ENCODE measurements at regions not wholly inside any gene's neighbourhood (a gene's known extent, or its start where the extent isn't known, plus 50 kb on each side); places are given as distances from the start of the nearest gene placed in this dataset.
"Not testable (repeated sequence)": the region's sequence is repeated elsewhere in the genome, so short reads cannot be mapped to it uniquely, and the experiment has no call there.

GRCh38 chrX:122221810-122222209 is 962.3 kb upstream of the GRIA3 start:
- H3K36me3 Mint-ChIP-seq (ENCODE audit: low read depth); ATAC-seq; H3K9me3 ChIP-seq (ENCODE audit: control insufficient read depth, low read length, poor library complexity, severe bottlenecking); DNase-seq; H3K4me1 Mint-ChIP-seq; H3K27me3 Mint-ChIP-seq; H3K27ac Mint-ChIP-seq; H3K4me3 Mint-ChIP-seq: not testable (repeated sequence)

GRCh38 chrX:122224137-122224536 is 959.9 kb upstream of the GRIA3 start:
- H3K4me3 Mint-ChIP-seq; H3K27me3 Mint-ChIP-seq; DNase-seq; H3K27ac Mint-ChIP-seq; H3K9me3 ChIP-seq (ENCODE audit: control insufficient read depth, low read length, poor library complexity, severe bottlenecking); H3K36me3 Mint-ChIP-seq (ENCODE audit: low read depth); ATAC-seq; H3K4me1 Mint-ChIP-seq: not testable (repeated sequence)

- H3K9me3 ChIP-seq (ENCODE audit: control insufficient read depth, low read length, poor library complexity, severe bottlenecking), result no peaks in the 10 kb centered on the region
- Mint-ChIP-seq H3K4me3 (no peak overlapping the region), H3K27me3 (no peaks in the 10 kb centered on the region), H3K36me3 (ENCODE audit: low read depth) (no peaks in the 10 kb centered on the region), H3K4me1 (no peaks in the 10 kb centered on the region), H3K27ac (no peak overlapping the region)
- DNase-seq (no peak), ATAC-seq (no peak)
Measured at GRCh38 chrX:122238801-122239200, 945.3 kb upstream of the GRIA3 start.

GRCh38 chrX:122241959-122242358 is 942.1 kb upstream of the GRIA3 start:
- Mint-ChIP-seq H3K4me3 (no peak overlapping the region), H3K36me3 (ENCODE audit: low read depth) (no peaks in the 10 kb centered on the region), H3K27me3 (no peaks in the 10 kb centered on the region), H3K27ac (no peak overlapping the region), H3K4me1 (no peaks in the 10 kb centered on the region)
- no peak for DNase-seq
- ATAC-seq, result no peak
- H3K9me3 ChIP-seq (ENCODE audit: control insufficient read depth, low read length, poor library complexity, severe bottlenecking), result no peaks in the 10 kb centered on the region

- ATAC-seq, result no peak
Measured at GRCh38 chrX:122244080-122244479, 940.0 kb upstream of the GRIA3 start.

GRCh38 chrX:122245175-122245574 is 938.9 kb upstream of the GRIA3 start:
- no peak overlapping the region for H3K4me3 Mint-ChIP-seq
- ATAC-seq (no peak), DNase-seq (no peak)
- H3K4me1 Mint-ChIP-seq, result no peaks in the 10 kb centered on the region
- no peaks in the 10 kb centered on the region for H3K36me3 Mint-ChIP-seq (ENCODE audit: low read depth)
- no peaks in the 10 kb centered on the region for H3K27me3 Mint-ChIP-seq
- H3K27ac Mint-ChIP-seq, result no peak overlapping the region
- no peaks in the 10 kb centered on the region for H3K9me3 ChIP-seq (ENCODE audit: control insufficient read depth, low read length, poor library complexity, severe bottlenecking)

More at GRCh38 chrX:122244080-122244479, 940.0 kb upstream of the GRIA3 start:
- no peak for DNase-seq
- Mint-ChIP-seq H3K27ac (no peak overlapping the region), H3K27me3 (no peaks in the 10 kb centered on the region), H3K4me1 (no peaks in the 10 kb centered on the region), H3K36me3 (ENCODE audit: low read depth) (no peaks in the 10 kb centered on the region), H3K4me3 (no peak overlapping the region)
- no peaks in the 10 kb centered on the region for H3K9me3 ChIP-seq (ENCODE audit: control insufficient read depth, low read length, poor library complexity, severe bottlenecking)

- H3K27me3 Mint-ChIP-seq, result no peaks in the 10 kb centered on the region
- DNase-seq (no peak), ATAC-seq (no peak)
- H3K4me1 Mint-ChIP-seq, result no peaks in the 10 kb centered on the region
- H3K4me3 Mint-ChIP-seq, result no peak overlapping the region
- no peaks in the 10 kb centered on the region for H3K9me3 ChIP-seq (ENCODE audit: control insufficient read depth, low read length, poor library complexity, severe bottlenecking)
- H3K36me3 Mint-ChIP-seq (ENCODE audit: low read depth), result no peaks in the 10 kb centered on the region
- no peak overlapping the region for H3K27ac Mint-ChIP-seq
Measured at GRCh38 chrX:122245943-122246342, 938.1 kb upstream of the GRIA3 start.

- Mint-ChIP-seq H3K27ac (no peak overlapping the region), H3K27me3 (no peaks in the 10 kb centered on the region), H3K4me3 (no peak overlapping the region), H3K36me3 (ENCODE audit: low read depth) (no peaks in the 10 kb centered on the region), H3K4me1 (no peaks in the 10 kb centered on the region)
- DNase-seq, result no peak
- no peaks in the 10 kb centered on the region for H3K9me3 ChIP-seq (ENCODE audit: control insufficient read depth, low read length, poor library complexity, severe bottlenecking)
- ATAC-seq, result no peak
Measured at GRCh38 chrX:122246937-122247336, 937.1 kb upstream of the GRIA3 start.

GRCh38 chrX:122248681-122249080 is 935.4 kb upstream of the GRIA3 start:
- Mint-ChIP-seq H3K4me1 (no peaks in the 10 kb centered on the region), H3K27me3 (no peaks in the 10 kb centered on the region), H3K36me3 (ENCODE audit: low read depth) (no peaks in the 10 kb centered on the region), H3K27ac (no peak overlapping the region), H3K4me3 (no peak overlapping the region)
- ATAC-seq (no peak), DNase-seq (no peak)
- no peaks in the 10 kb centered on the region for H3K9me3 ChIP-seq (ENCODE audit: control insufficient read depth, low read length, poor library complexity, severe bottlenecking)

- Mint-ChIP-seq H3K27ac (no peak overlapping the region), H3K27me3 (no peaks in the 10 kb centered on the region), H3K4me3 (no peak overlapping the region), H3K36me3 (ENCODE audit: low read depth) (no peaks in the 10 kb centered on the region), H3K4me1 (no peaks in the 10 kb centered on the region)
- ATAC-seq (no peak), DNase-seq (no peak)
- no peaks in the 10 kb centered on the region for H3K9me3 ChIP-seq (ENCODE audit: control insufficient read depth, low read length, poor library complexity, severe bottlenecking)
Measured at GRCh38 chrX:122252454-122252853, 931.6 kb upstream of the GRIA3 start.

- DNase-seq (no peak), ATAC-seq (no peak)
- no peaks in the 10 kb centered on the region for H3K27me3 Mint-ChIP-seq
- no peaks in the 10 kb centered on the region for H3K9me3 ChIP-seq (ENCODE audit: control insufficient read depth, low read length, poor library complexity, severe bottlenecking)
- H3K4me3 Mint-ChIP-seq, result no peak overlapping the region
- H3K27ac Mint-ChIP-seq, result no peak overlapping the region
- H3K36me3 Mint-ChIP-seq (ENCODE audit: low read depth), result no peaks in the 10 kb centered on the region
- H3K4me1 Mint-ChIP-seq, result no peaks in the 10 kb centered on the region
Measured at GRCh38 chrX:122268353-122268752, 915.7 kb upstream of the GRIA3 start.

- no peak overlapping the region for H3K27ac Mint-ChIP-seq
- H3K27me3 Mint-ChIP-seq, result no peaks in the 10 kb centered on the region
- H3K36me3 Mint-ChIP-seq (ENCODE audit: low read depth), result no peaks in the 10 kb centered on the region
- no peaks in the 10 kb centered on the region for H3K9me3 ChIP-seq (ENCODE audit: control insufficient read depth, low read length, poor library complexity, severe bottlenecking)
- H3K4me1 Mint-ChIP-seq, result no peaks in the 10 kb centered on the region
- ATAC-seq (no peak), DNase-seq (no peak)
- no peak overlapping the region for H3K4me3 Mint-ChIP-seq
Measured at GRCh38 chrX:122269243-122269781, 914.8 kb upstream of the GRIA3 start.

GRCh38 chrX:122270809-122271494 is 913.1 kb upstream of the GRIA3 start:
- Mint-ChIP-seq H3K27ac (no peak overlapping the region), H3K27me3 (no peaks in the 10 kb centered on the region), H3K4me3 (no peak overlapping the region), H3K36me3 (ENCODE audit: low read depth) (no peaks in the 10 kb centered on the region), H3K4me1 (no peaks in the 10 kb centered on the region)
- no peak for ATAC-seq
- no peak for DNase-seq
- H3K9me3 ChIP-seq (ENCODE audit: control insufficient read depth, low read length, poor library complexity, severe bottlenecking), result no peaks in the 10 kb centered on the region

GRCh38 chrX:122272011-122272410 is 912.1 kb upstream of the GRIA3 start:
- Mint-ChIP-seq H3K27ac (no peak overlapping the region), H3K4me1 (no peaks in the 10 kb centered on the region), H3K36me3 (ENCODE audit: low read depth) (no peaks in the 10 kb centered on the region), H3K27me3 (no peaks in the 10 kb centered on the region), H3K4me3 (no peak overlapping the region)
- DNase-seq (no peak), ATAC-seq (no peak)
- no peaks in the 10 kb centered on the region for H3K9me3 ChIP-seq (ENCODE audit: control insufficient read depth, low read length, poor library complexity, severe bottlenecking)

Measured in T-helper 17 cell (primary cell).